GM23338 (cell line): ENCODE measurements at regions not wholly inside any gene's neighbourhood (a gene's known extent, or its start where the extent isn't known, plus 50 kb on each side); places are given as distances from the start of the nearest gene placed in this dataset.

Experiments used
- CREB1 ChIP-seq: fragments of 250-450 bp; sonication (Bioruptor Pico); IDR thresholded peaks from 2 replicates; pipeline ENCODE4 v1.5.0; 2020; ENCODE audit warnings: low read depth, mild to moderate bottlenecking, moderate library complexity
- EZH2 ChIP-seq: fragments of 200-600 bp; sonication (generic); IDR thresholded peaks from one replicate; pipeline ENCODE4 v1.8.0; 2017; ENCODE audit warnings: antibody characterized with exemption, mild to moderate bottlenecking, low read depth; ENCODE audit not compliant: unreplicated experiment
- EZH2phosphoT487 ChIP-seq: fragments of 200-600 bp; sonication (generic); IDR thresholded peaks from one replicate; pipeline ENCODE4 v1.8.1; 2018; ENCODE audit warnings: antibody characterized with exemption; ENCODE audit not compliant: unreplicated experiment
- ZNF114 ChIP-seq: fragments of 250-450 bp; sonication (Bioruptor Pico); IDR thresholded peaks from 2 replicates; pipeline ENCODE4 v1.5.0; 2020; ENCODE audit warnings: mild to moderate bottlenecking, moderate library complexity
- ZNF331 ChIP-seq: fragments of 250-450 bp; sonication (Bioruptor Pico); IDR thresholded peaks from 2 replicates; pipeline ENCODE4 v1.5.0; 2020; ENCODE audit warnings: low read depth, mild to moderate bottlenecking, moderate library complexity
- TF ChIP-seq, protein P1 (sequence below), 2 experiments: fragments of 200-600 bp in 1 of 2; sonication (generic) in 1 of 2; conservative IDR thresholded peaks; 2 replicates each; pipeline versions ENCODE4 v1.5.1 to v1.6.1; 2016 to 2017; ENCODE audit warnings: antibody characterized with exemption in 2 of 2, low read depth in 2 of 2, mild to moderate bottlenecking in 2 of 2, moderate library complexity in 1 of 2

DNA sequence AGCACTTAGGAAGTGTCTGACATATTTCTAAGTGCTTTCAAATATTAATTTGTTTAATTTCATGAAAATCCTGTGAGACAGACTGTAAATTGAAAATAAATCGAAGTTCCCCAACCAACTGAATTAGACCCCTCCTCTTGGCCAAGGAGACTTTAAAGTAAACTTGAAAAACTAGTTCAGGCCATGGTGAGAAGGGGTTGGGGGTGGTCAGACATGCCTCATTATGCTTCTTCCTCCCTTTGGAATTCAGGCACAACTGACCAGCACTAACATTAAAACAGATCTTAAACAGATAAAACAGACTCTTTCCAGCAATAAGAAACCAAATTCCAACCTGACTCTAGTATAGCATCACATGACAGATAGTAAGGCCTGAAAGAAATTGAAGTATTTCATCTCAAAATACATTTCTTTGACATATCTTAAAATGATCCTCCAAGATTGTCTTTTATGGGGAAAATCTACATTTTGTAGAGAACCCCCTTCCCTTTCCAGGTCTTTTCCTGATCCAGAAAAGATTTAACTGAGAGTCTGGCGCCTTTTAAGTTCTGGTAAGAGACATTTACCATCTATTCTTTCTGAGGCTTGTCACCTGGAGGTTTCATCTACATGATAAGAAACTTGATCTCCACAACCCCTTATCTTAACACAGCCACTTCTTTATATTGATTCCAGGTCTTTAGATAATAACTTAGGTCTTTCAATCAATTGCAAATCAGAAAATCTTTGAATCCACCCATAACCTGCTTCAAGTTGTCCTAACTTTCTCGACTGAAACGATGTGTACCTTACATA lies 336.5 kb downstream of the PCDH20 start:
- TF ChIP-seq, protein P1, sequence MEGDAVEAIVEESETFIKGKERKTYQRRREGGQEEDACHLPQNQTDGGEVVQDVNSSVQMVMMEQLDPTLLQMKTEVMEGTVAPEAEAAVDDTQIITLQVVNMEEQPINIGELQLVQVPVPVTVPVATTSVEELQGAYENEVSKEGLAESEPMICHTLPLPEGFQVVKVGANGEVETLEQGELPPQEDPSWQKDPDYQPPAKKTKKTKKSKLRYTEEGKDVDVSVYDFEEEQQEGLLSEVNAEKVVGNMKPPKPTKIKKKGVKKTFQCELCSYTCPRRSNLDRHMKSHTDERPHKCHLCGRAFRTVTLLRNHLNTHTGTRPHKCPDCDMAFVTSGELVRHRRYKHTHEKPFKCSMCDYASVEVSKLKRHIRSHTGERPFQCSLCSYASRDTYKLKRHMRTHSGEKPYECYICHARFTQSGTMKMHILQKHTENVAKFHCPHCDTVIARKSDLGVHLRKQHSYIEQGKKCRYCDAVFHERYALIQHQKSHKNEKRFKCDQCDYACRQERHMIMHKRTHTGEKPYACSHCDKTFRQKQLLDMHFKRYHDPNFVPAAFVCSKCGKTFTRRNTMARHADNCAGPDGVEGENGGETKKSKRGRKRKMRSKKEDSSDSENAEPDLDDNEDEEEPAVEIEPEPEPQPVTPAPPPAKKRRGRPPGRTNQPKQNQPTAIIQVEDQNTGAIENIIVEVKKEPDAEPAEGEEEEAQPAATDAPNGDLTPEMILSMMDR (conservative IDR thresholded peaks at IDR 0.05; ENCODE audit: low read depth in 2 of 2) = no peak
- TF ChIP-seq EZH2 (no peak), EZH2phosphoT487 (no peak), CREB1 (CRISPR knock-in tag) (no peak), ZNF331 (no peak), ZNF114 (CRISPR knock-in tag) (no peak)
